AG04449 (cell line): ENCODE measurements at regions not wholly inside any gene's neighbourhood (a gene's known extent, or its start where the extent isn't known, plus 50 kb on each side); places are given as distances from the start of the nearest gene placed in this dataset.

Experiments
- CTCF ChIA-PET: fragments of 350-600 bp; formaldehyde crosslinking; extraction: SDS; loops from one replicate; lab custom pipeline; 2021; ENCODE audit warnings: antibody characterized with exemption; lab: Yijun Ruan, JAX
- POLR2A ChIA-PET: fragments of 400-600, 350-600 bp; formaldehyde crosslinking; extraction: SDS; loops from one replicate; lab custom pipeline; 2020; ENCODE audit warnings: antibody characterized with exemption, inconsistent platforms; lab: Yijun Ruan, JAX
- DNase-seq: peaks from one replicate; pipeline ENCODE4 v3.0.0-alpha.2; 2010; ENCODE audit warnings: low read depth, low spot score
- H3K4me3 ChIP-seq: 2 replicates; pipeline ENCODE4 v1.5.1; 2011; ENCODE audit warnings: low read depth, mild to moderate bottlenecking, control low read depth, low read length
- TF ChIP-seq, protein P1 (sequence below): IDR thresholded peaks from one replicate; pipeline ENCODE4 v1.5.1; 2011; ENCODE audit warnings: mild to moderate bottlenecking, moderate library complexity, low read length, control low read depth, inconsistent platforms; ENCODE audit not compliant: insufficient read depth; ENCODE audit errors: missing control alignments

GRCh38 chr12:34391771-34392581 is 369.7 kb downstream of the ALG10 start:
- ChIA-PET POLR2A (no interaction called here), CTCF (no interaction called here)
- TF ChIP-seq, protein P1, sequence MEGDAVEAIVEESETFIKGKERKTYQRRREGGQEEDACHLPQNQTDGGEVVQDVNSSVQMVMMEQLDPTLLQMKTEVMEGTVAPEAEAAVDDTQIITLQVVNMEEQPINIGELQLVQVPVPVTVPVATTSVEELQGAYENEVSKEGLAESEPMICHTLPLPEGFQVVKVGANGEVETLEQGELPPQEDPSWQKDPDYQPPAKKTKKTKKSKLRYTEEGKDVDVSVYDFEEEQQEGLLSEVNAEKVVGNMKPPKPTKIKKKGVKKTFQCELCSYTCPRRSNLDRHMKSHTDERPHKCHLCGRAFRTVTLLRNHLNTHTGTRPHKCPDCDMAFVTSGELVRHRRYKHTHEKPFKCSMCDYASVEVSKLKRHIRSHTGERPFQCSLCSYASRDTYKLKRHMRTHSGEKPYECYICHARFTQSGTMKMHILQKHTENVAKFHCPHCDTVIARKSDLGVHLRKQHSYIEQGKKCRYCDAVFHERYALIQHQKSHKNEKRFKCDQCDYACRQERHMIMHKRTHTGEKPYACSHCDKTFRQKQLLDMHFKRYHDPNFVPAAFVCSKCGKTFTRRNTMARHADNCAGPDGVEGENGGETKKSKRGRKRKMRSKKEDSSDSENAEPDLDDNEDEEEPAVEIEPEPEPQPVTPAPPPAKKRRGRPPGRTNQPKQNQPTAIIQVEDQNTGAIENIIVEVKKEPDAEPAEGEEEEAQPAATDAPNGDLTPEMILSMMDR, result no peak
- no peak overlapping the region for H3K4me3 ChIP-seq
- DNase-seq, result no peak

DNA sequence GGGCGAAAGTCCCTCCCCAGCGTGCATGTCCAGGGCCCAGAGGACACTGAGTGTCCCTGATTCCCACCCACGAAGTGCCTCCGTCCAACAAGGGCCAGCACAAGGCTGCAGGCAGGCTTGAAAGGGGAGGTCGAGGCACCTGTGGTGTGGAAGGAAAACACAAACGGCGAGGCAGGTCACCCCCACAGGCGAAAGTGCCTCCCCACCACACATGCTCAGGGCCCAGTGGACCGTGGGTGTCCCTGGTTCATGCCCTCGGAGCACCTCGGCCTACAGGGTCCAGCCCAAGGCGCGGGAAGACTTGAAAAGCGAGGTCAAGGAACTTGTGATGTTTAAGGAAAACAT is 370.4 kb downstream of the ALG10 start:
- CTCF ChIA-PET, result no interaction called here
- POLR2A ChIA-PET, result no interaction called here
- H3K4me3 ChIP-seq, result no peak overlapping the region
- TF ChIP-seq, protein P1, result no peak
- DNase-seq, result no peak

DNA sequence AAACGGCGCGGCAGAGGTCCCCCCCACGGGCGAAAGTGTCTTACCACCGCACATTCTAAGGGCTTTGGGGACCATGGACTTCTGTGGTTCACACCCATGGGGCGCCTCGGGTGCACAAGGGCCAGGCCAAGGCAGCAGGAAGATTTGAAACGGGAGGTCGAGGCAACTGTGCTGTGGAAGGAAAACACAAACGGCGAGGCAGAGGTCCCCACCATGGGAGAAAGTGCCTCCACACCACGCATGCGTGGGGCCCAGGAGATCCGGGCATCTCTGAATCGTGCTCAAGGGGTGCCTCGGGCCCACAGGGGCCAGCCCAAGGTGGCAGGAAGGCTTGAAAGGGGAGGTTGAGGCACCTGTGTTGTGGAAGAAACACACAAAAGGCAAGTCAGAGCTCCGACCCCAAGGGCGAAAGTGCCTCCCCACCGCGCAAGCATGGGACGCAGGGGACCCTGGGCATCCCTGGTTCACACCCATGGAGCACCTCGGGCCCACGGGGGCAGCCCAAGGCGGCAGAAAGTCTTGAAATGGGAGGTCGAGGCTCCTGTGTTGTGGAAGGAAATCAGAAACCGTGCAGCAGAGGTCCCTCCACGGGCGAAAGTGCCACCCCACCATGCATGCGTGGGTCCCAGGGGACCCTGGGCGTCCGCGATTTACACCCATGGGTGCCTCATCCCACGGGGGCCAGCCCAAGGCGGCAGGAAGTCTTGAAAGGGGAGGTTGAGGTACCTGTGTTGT is 371.0 kb downstream of the ALG10 start:
- CTCF ChIA-PET, result no interaction called here

GRCh38 chr12:34393821-34394150 is 371.5 kb downstream of the ALG10 start:
- CTCF ChIA-PET, result no interaction called here
- H3K4me3 ChIP-seq, result no peak overlapping the region
- DNase-seq, result no peak
- TF ChIP-seq, protein P1, result no peak
- POLR2A ChIA-PET, result no interaction called here

More for the DNA sequence above, 371.0 kb downstream of the ALG10 start:
- POLR2A ChIA-PET, result no interaction called here
- no peak overlapping the region for H3K4me3 ChIP-seq
- no peak for DNase-seq
- TF ChIP-seq, protein P1, result no peak

DNA sequence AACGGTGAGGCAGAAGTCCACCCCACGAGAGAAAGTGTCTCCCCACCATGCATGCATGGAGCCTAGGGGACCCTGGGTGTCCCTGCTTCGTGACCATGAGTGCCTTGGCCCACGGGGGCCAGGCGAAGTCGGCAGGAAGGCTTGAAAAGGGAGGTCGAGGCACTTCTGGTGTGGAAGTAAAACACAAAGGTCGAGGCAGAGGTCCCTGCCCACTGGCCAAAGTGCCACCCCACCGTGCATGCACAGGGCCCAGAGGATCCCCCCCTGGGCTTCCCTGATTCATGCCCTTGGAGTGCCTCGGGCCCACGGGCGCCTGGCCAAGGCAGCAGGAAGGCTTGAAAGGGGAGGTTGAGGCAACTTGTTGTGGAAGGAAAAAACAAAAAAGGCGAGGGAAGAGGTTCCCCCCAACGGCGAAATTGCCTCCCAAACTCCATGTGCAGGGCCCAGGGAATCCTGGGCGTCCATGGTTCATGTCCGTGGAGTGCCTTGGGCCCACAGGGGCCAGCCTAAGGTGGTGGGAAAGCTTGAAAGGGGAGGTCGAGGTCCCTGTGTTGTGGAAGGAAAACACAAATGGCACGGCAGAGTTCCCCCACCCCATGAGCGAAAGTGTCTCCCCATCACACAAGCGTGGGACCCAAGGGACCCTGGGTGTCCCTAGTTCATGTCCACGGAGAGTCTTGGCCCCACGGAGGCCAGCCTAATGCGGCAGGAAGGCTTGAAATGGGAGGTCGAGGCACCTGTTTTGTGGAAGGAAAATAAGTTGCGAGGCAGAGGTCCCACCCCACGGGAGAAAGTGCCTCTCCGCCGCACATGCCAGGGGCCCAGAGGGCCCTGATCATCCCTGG is 372.1 kb downstream of the ALG10 start:
- POLR2A ChIA-PET, result no interaction called here
- CTCF ChIA-PET, result no interaction called here
- TF ChIP-seq, protein P1, result no peak
- DNase-seq, result no peak
- H3K4me3 ChIP-seq, result no peak overlapping the region
